Karpas-422 (cell line): ENCODE measurements at regions not wholly inside any gene's neighbourhood (a gene's known extent, or its start where the extent isn't known, plus 50 kb on each side); places are given as distances from the start of the nearest gene placed in this dataset.
"Not testable (repeated sequence)": the region's sequence is repeated elsewhere in the genome, so short reads cannot be mapped to it uniquely, and the experiment has no call there.

ENCODE experiments used
- DNase-seq: peaks from one replicate; pipeline ENCODE4 v3.0.0-alpha.2; 2015
- H2AFZ ChIP-seq: fragments of 200-600 bp; sonication (generic); 2 replicates; pipeline ENCODE4 v1.6.1; 2014; ENCODE audit warnings: antibody characterized with exemption, low read length, mixed read lengths
- H3K27ac ChIP-seq: fragments of 200-600 bp; sonication (generic); 2 replicates; pipeline ENCODE4 v1.5.1; 2014; ENCODE audit warnings: mild to moderate bottlenecking, low read length, moderate library complexity
- H3K27me3 ChIP-seq: fragments of 200-600 bp; sonication (generic); 2 replicates; pipeline ENCODE4 v1.6.1; 2014; ENCODE audit warnings: low read length, mixed read lengths
- H3K36me3 ChIP-seq: fragments of 200-600 bp; sonication (generic); 2 replicates; pipeline ENCODE4 v1.6.1; 2014; ENCODE audit warnings: low read length, mixed read lengths; ENCODE audit not compliant: insufficient read depth
- H3K4me1 ChIP-seq: fragments of 200-600 bp; sonication (generic); 2 replicates; pipeline ENCODE4 v1.6.1; 2014; ENCODE audit warnings: mild to moderate bottlenecking, low read length, mixed read lengths
- H3K4me2 ChIP-seq: fragments of 200-600 bp; sonication (generic); 2 replicates; pipeline ENCODE4 v1.6.1; 2014; ENCODE audit warnings: low read length, low read depth, mild to moderate bottlenecking; ENCODE audit not compliant: poor library complexity, severe bottlenecking
- H3K4me3 ChIP-seq: fragments of 200-600 bp; sonication (generic); 2 replicates; pipeline ENCODE4 v1.5.1; 2014; ENCODE audit warnings: mild to moderate bottlenecking, antibody characterized with exemption, low read length, mixed read lengths
- H3K79me2 ChIP-seq: fragments of 200-600 bp; sonication (generic); 2 replicates; pipeline ENCODE4 v1.6.1; 2014; ENCODE audit warnings: mild to moderate bottlenecking, low read length, mixed read lengths
- H3K9ac ChIP-seq: fragments of 200-600 bp; sonication (generic); 2 replicates; pipeline ENCODE4 v1.6.0; 2014; ENCODE audit warnings: low read length
- H3K9me2 ChIP-seq: fragments of 200-600 bp; sonication (generic), shearing (Covaris generic); replicated peaks from 2 replicates; pipeline ENCODE4 v1.6.0; 2014; ENCODE audit warnings: mild to moderate bottlenecking, low read length, moderate library complexity; ENCODE audit not compliant: insufficient read depth
- H3K9me3 ChIP-seq: fragments of 300-700, 200-600 bp; sonication (generic); 2 replicates; pipeline ENCODE4 v1.6.1; 2014; ENCODE audit warnings: low read length, mixed read lengths
- H4K20me1 ChIP-seq: fragments of 200-600 bp; sonication (generic); 2 replicates; pipeline ENCODE4 v1.6.1; 2014; ENCODE audit warnings: mild to moderate bottlenecking, antibody characterized with exemption, low read length, low read depth; ENCODE audit not compliant: insufficient read depth

DNA sequence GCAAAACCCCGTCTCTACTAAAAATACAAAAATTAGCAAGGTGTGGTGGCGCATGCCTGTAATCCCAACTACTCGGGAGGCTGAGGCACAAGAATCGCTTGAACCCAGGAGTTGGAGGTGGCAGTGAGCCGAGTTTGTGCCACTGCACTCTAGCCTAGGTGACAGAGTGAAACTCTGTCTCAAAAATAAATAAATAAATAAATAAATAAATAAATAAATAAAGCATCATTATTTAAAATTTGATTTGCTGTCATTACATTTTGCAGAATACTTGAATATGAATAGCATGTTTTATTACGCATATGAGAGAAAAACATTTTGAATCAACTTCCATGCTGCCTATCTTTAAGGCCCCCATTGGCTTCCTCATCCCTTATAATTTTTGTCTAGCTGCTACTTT, 53.4 kb upstream of the MED14 start:
- H2AFZ ChIP-seq, H3K4me3 ChIP-seq: not testable (repeated sequence)

DNA sequence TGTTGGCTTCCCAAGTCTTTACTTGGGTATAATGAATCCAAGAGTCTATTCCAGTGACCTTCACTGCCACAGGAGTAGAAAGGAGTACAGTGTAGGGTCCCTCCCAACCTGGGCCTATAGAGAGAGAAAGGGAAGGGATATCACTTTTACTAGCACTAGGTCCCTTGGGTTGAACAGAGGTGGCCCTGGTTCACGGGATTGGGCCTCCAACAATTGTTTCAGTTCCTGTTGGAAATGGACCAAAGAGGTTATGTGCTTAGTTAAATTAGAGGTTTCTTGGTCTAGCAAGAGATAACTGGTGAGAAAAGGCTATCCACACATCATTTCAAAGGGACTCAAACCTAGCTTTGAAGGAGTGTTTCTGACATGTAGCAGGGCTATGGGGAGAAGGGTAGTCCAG, 57.1 kb upstream of the MED14 start:
- H3K27me3 ChIP-seq: no peaks in the 10 kb centered on the region

More for the DNA sequence above, 53.4 kb upstream of the MED14 start:
- not testable (repeated sequence) for H4K20me1 ChIP-seq, H3K9me2 ChIP-seq, H3K36me3 ChIP-seq, DNase-seq, H3K4me1 ChIP-seq, H3K4me2 ChIP-seq, H3K27me3 ChIP-seq, H3K79me2 ChIP-seq, H3K9ac ChIP-seq, H3K9me3 ChIP-seq, H3K27ac ChIP-seq

DNA sequence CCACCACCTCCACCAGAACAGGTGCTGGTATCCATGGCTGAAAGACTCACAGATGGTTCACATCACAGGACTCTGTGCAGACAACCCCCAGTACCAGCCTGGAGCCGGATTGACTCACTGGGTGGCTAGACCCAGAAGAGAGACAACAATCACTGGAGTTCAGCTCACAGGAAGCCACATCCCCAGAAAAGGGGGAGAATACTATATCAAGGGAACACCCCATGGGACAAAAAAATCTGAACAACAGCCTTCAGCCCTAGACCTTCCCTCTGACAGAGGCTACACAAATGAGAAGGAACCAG, 59.4 kb upstream of the MED14 start:
- not testable (repeated sequence) for H3K27ac ChIP-seq, DNase-seq, H3K4me1 ChIP-seq, H2AFZ ChIP-seq, H3K4me3 ChIP-seq, H4K20me1 ChIP-seq, H3K79me2 ChIP-seq, H3K36me3 ChIP-seq, H3K4me2 ChIP-seq, H3K9me3 ChIP-seq, H3K9ac ChIP-seq, H3K9me2 ChIP-seq, H3K27me3 ChIP-seq

More for the DNA sequence above, 57.1 kb upstream of the MED14 start:
- H3K9me2 ChIP-seq: no peaks in the 10 kb centered on the region
- H3K36me3 ChIP-seq: no peaks in the 10 kb centered on the region
- DNase-seq: no peak
- H3K9me3 ChIP-seq: no peaks in the 10 kb centered on the region
- H3K9ac ChIP-seq: no peak overlapping the region
- H3K79me2 ChIP-seq: no peaks in the 10 kb centered on the region
- H3K4me3 ChIP-seq: no peak overlapping the region
- H3K4me2 ChIP-seq: no peak overlapping the region
- H2AFZ ChIP-seq: no peak overlapping the region
- no peak overlapping the region for H3K27ac ChIP-seq
- no peaks in the 10 kb centered on the region for H4K20me1 ChIP-seq
- H3K4me1 ChIP-seq: peaks cover 3% of the 10 kb centered on the region

DNA sequence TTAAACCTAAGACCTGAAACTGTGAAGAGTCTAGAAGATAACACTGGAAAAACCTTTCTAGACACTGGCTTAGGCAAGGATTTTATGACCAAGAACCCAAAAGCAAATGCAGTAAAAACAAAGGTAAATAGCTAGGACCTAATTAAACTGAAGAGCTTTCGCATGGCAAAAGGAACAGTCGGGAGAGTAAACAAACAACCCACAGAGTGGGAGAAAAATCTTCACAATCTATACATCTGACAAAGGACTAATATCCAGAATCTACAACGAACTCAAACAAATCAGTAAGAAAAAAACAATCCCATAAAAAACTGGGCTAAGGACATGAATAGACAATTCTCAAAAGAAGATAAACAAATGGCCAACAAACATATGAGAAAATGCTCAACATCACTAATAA, 64.4 kb upstream of the MED14 start:
- H3K4me2 ChIP-seq, H3K9me2 ChIP-seq, H3K27me3 ChIP-seq, H2AFZ ChIP-seq, H3K27ac ChIP-seq, H3K4me3 ChIP-seq, H4K20me1 ChIP-seq, H3K4me1 ChIP-seq, H3K36me3 ChIP-seq, DNase-seq, H3K79me2 ChIP-seq, H3K9me3 ChIP-seq, H3K9ac ChIP-seq: not testable (repeated sequence)

DNA sequence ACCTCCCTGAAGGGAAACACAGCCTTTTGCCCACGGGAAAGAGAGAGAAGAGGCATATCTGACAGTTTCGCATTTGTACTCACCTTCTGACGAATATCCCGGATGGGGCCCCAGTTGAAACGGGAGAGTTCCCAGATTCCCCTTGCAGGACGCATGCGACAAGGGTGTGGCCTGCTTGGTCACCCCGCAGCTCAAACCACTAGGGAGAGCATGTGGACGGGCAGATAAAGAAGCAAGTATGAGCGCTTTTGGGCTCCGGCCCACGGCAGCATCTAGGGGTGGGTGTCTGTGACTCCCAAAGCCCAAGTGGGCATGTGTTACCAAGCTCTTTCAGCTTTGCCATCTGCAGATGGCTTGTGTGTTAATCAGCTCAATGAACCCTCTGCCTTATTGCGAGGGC, 70.1 kb upstream of the MED14 start:
- Histone ChIP-seq H3K4me2 (no peak overlapping the region), H3K9me2 (no peaks in the 10 kb centered on the region), H3K4me1 (no peaks in the 10 kb centered on the region), H3K9me3 (no peaks in the 10 kb centered on the region), H3K4me3 (no peak overlapping the region), H3K27ac (no peak overlapping the region), H3K36me3 (no peaks in the 10 kb centered on the region), H3K9ac (no peak overlapping the region), H3K79me2 (no peaks in the 10 kb centered on the region), H3K27me3 (no peaks in the 10 kb centered on the region), H2AFZ (no peak overlapping the region), H4K20me1 (no peaks in the 10 kb centered on the region)
- DNase-seq: no peak

DNA sequence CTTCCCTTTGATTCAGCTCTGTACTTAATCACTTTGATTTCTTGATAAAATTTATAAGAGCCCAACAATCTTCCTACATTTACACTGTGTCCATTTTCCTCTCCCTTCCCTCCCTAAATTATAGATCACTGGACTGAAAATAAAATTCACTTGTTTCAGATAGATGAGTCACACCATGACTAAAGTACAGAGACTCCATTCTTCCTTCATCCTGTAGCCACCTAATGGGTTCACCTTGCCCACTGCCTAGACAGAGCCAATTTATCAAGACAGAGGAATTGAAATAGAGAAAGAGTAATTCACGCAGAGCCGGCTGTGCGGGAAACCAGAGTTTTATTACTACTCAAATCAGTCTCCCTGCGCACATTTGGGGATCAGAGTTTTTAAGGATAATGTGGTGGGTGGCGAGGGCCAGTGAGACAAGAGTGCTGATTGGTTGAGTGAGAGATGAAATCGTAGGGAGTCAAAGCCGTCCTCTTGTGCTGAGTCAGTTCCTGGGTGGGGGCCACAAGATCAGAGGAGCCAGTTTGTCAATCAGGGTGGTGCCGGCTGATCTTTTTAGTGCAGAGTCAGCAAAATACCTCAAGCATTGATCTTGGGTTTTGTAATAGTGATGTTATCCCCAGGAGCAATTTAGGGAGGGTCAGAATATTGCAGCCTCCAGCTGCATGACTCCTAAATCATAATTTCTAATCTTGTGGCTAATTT, 71.3 kb upstream of the MED14 start:
- H4K20me1 ChIP-seq: no peaks in the 10 kb centered on the region
- no peaks in the 10 kb centered on the region for H3K9me2 ChIP-seq
- H3K9me3 ChIP-seq: no peaks in the 10 kb centered on the region
- DNase-seq: no peak
- no peak overlapping the region for H3K4me2 ChIP-seq
- no peak overlapping the region for H3K9ac ChIP-seq
- H3K4me1 ChIP-seq: no peaks in the 10 kb centered on the region
- no peak overlapping the region for H3K4me3 ChIP-seq
- no peak overlapping the region for H2AFZ ChIP-seq
- H3K27me3 ChIP-seq: no peaks in the 10 kb centered on the region
- H3K79me2 ChIP-seq: no peaks in the 10 kb centered on the region
- H3K27ac ChIP-seq: no peak overlapping the region
- H3K36me3 ChIP-seq: no peaks in the 10 kb centered on the region

DNA sequence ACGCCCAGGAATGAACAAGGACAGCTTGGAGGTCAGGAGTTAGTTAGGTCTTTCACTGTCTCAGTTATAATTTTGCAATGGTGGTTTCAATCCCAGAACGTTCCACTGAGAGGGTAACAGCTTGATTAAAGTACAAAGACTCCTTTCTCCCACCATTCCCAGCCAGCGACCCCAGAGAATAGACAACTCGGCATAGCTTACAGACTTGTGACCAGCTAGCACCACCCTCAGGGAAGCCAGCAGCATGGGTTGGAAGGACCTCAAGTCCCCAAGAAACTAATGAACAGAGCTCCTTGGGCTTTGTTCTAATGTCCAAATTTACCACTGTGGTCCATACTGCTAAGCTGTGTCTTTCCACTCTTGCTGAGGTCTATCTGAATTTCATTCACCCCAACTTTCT, 72.0 kb upstream of the MED14 start:
- no peak overlapping the region for H2AFZ ChIP-seq
- no peak overlapping the region for H3K4me3 ChIP-seq
- no peaks in the 10 kb centered on the region for H4K20me1 ChIP-seq
- no peak for DNase-seq
- H3K4me1 ChIP-seq: no peaks in the 10 kb centered on the region
- no peak overlapping the region for H3K4me2 ChIP-seq
- no peak overlapping the region for H3K27ac ChIP-seq
- H3K9me3 ChIP-seq: no peaks in the 10 kb centered on the region
- no peaks in the 10 kb centered on the region for H3K27me3 ChIP-seq
- no peaks in the 10 kb centered on the region for H3K36me3 ChIP-seq
- H3K79me2 ChIP-seq: no peaks in the 10 kb centered on the region
- H3K9ac ChIP-seq: no peak overlapping the region
- no peaks in the 10 kb centered on the region for H3K9me2 ChIP-seq

DNA sequence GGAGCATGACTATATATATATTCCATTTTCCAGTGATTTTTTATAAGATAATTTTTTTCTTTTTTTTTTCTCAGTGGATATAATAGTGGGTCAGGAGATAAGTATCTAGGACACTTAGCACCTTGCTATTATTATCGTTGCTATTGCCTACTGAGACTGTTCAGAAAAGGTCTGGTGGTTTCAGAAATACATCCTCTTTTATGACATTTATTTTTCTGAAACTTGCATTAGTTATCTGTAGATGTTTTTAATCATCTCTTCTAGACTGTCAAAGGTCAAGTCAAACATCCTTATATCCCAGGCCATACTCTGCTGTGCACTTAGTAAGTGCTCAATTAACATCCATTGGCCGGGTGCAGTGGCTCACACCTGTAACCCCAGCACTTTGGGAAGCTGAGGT, 72.9 kb upstream of the MED14 start:
- no peak for DNase-seq
- Histone ChIP-seq H3K27me3 (no peaks in the 10 kb centered on the region), H3K9me2 (no peaks in the 10 kb centered on the region), H3K4me3 (no peak overlapping the region), H3K36me3 (no peaks in the 10 kb centered on the region), H3K9me3 (no peaks in the 10 kb centered on the region), H4K20me1 (no peaks in the 10 kb centered on the region), H3K9ac (no peak overlapping the region), H3K27ac (no peak overlapping the region), H3K79me2 (no peaks in the 10 kb centered on the region), H2AFZ (no peak overlapping the region), H3K4me2 (no peak overlapping the region), H3K4me1 (no peaks in the 10 kb centered on the region)

DNA sequence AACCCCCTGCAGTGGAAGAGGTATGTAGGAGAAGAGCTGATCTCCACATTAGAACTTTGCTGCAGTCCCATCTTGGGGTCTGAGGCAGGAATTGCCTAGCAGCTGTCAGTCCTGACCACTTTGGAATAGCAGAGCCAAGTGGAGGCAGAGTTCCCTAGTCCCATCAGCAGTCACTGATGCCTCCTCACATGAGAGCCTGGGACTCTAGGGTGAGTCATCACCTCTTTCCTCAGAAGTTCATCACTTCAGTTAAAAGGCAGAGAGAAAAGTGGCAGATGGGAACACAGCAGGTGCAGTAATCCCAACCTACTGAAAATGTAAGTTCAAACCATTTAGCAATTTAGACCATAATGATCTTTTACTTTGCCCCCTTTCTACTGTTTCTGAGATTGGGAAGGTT, 73.9 kb upstream of the MED14 start:
- DNase-seq: no peak
- no peak overlapping the region for H3K4me2 ChIP-seq
- no peaks in the 10 kb centered on the region for H3K9me2 ChIP-seq
- no peaks in the 10 kb centered on the region for H3K27me3 ChIP-seq
- no peak overlapping the region for H2AFZ ChIP-seq
- no peaks in the 10 kb centered on the region for H3K4me1 ChIP-seq
- H3K9ac ChIP-seq: no peak overlapping the region
- H3K9me3 ChIP-seq: no peaks in the 10 kb centered on the region
- H3K79me2 ChIP-seq: no peaks in the 10 kb centered on the region
- H3K27ac ChIP-seq: no peak overlapping the region
- H4K20me1 ChIP-seq: no peaks in the 10 kb centered on the region
- no peak overlapping the region for H3K4me3 ChIP-seq
- H3K36me3 ChIP-seq: no peaks in the 10 kb centered on the region
